Fibroblast of lung (primary cell): ENCODE measurements at regions not wholly inside any gene's neighbourhood (a gene's known extent, or its start where the extent isn't known, plus 50 kb on each side); places are given as distances from the start of the nearest gene placed in this dataset.

Experiments
- CTCF ChIP-seq, 2 donors: IDR thresholded peaks in 1 of 2; conservative IDR thresholded peaks in 1 of 2; 1 replicate in 1 of 2; 2 replicates in 1 of 2; pipeline ENCODE4 v1.5.1; 2011 to 2012; ENCODE audit warnings: low read length in 2 of 2, control low read depth in 1 of 2, inconsistent platforms in 1 of 2, low read depth in 1 of 2, mild to moderate bottlenecking in 1 of 2
- EZH2 ChIP-seq: IDR thresholded peaks from 2 replicates; pipeline ENCODE4 v1.5.1; 2012; ENCODE audit warnings: low read length, control low read depth, mild to moderate bottlenecking; ENCODE audit errors: missing control alignments

- TF ChIP-seq CTCF (conservative IDR thresholded peaks at IDR 0.05 in 1 of 2, IDR thresholded peaks at IDR 0.05 in 1 of 2; ENCODE audit: low read depth in 1 of 2, low read length in 2 of 2) (no peak), EZH2 (no peak)
Measured at GRCh38 chr13:70505809-70506208, 397.6 kb upstream of the KLHL1 start.
